Ishikawa (cell line): ENCODE measurements at regions not wholly inside any gene's neighbourhood (a gene's known extent, or its start where the extent isn't known, plus 50 kb on each side); places are given as distances from the start of the nearest gene placed in this dataset.

Source experiments
- CEBPB ChIP-seq: IDR thresholded peaks from 2 replicates; pipeline ENCODE4 v1.6.1; 2012
- CREB1 ChIP-seq: IDR thresholded peaks from 2 replicates; pipeline ENCODE4 v1.6.1; 2012; ENCODE audit warnings: low read depth
- EGR1 ChIP-seq: IDR thresholded peaks from 2 replicates; pipeline ENCODE4 v1.6.1; 2012
- EP300 ChIP-seq: IDR thresholded peaks from 2 replicates; pipeline ENCODE4 v1.6.1; 2012; ENCODE audit warnings: borderline replicate concordance
- FOXM1 ChIP-seq: IDR thresholded peaks from 2 replicates; pipeline ENCODE4 v1.6.1; 2012; ENCODE audit warnings: low read depth, borderline replicate concordance
- MAX ChIP-seq: IDR thresholded peaks from 2 replicates; pipeline ENCODE4 v1.6.1; 2012
- NFIC ChIP-seq: IDR thresholded peaks from 2 replicates; pipeline ENCODE4 v1.6.1; 2012
- RAD21 ChIP-seq: IDR thresholded peaks from 2 replicates; pipeline ENCODE4 v1.6.1; 2012; ENCODE audit warnings: low read depth
- TAF1 ChIP-seq: IDR thresholded peaks from 2 replicates; pipeline ENCODE4 v1.6.1; 2012; ENCODE audit warnings: low read depth, mild to moderate bottlenecking
- TCF12 ChIP-seq: IDR thresholded peaks from 2 replicates; pipeline ENCODE4 v1.6.1; 2012; ENCODE audit warnings: low read depth
- TEAD4 ChIP-seq: IDR thresholded peaks from 2 replicates; pipeline ENCODE4 v1.6.1; 2012
- USF1 ChIP-seq: IDR thresholded peaks from 2 replicates; pipeline ENCODE4 v1.6.1; 2012
- YY1 ChIP-seq: IDR thresholded peaks from 2 replicates; pipeline ENCODE4 v1.6.1; 2012; ENCODE audit warnings: low read depth
- ZBTB7A ChIP-seq: IDR thresholded peaks from 2 replicates; pipeline ENCODE4 v1.6.1; 2012; ENCODE audit warnings: low read depth
- TF ChIP-seq, protein P1 (sequence below): IDR thresholded peaks from 2 replicates; pipeline ENCODE4 v1.6.1; 2012; ENCODE audit warnings: low read depth, mild to moderate bottlenecking

DNA sequence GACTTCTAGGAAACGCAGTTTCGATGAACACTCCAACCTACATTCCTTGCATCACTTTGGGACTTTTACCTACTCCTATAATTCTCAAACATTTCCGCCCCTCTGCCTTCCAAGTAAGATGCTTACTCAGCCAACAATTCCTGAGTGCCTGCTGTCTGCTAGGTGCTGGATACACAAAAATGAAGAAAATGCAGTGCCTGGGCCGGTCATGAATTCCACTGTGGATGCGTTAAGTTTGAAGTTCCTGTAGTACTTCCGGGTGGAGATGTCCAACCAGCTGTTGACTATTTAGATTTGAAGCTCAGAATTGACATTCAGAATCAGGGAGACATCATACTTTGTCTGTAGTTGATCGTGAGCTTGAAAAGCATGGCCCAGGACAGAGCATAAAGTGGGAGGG, 89.2 kb downstream of the LYZL1 start:
- no peak for TF ChIP-seq EGR1
- no peak for TF ChIP-seq FOXM1
- no peak for TF ChIP-seq YY1
- TF ChIP-seq RAD21, result no peak
- TF ChIP-seq CEBPB, result no peak
- TF ChIP-seq, protein P1, sequence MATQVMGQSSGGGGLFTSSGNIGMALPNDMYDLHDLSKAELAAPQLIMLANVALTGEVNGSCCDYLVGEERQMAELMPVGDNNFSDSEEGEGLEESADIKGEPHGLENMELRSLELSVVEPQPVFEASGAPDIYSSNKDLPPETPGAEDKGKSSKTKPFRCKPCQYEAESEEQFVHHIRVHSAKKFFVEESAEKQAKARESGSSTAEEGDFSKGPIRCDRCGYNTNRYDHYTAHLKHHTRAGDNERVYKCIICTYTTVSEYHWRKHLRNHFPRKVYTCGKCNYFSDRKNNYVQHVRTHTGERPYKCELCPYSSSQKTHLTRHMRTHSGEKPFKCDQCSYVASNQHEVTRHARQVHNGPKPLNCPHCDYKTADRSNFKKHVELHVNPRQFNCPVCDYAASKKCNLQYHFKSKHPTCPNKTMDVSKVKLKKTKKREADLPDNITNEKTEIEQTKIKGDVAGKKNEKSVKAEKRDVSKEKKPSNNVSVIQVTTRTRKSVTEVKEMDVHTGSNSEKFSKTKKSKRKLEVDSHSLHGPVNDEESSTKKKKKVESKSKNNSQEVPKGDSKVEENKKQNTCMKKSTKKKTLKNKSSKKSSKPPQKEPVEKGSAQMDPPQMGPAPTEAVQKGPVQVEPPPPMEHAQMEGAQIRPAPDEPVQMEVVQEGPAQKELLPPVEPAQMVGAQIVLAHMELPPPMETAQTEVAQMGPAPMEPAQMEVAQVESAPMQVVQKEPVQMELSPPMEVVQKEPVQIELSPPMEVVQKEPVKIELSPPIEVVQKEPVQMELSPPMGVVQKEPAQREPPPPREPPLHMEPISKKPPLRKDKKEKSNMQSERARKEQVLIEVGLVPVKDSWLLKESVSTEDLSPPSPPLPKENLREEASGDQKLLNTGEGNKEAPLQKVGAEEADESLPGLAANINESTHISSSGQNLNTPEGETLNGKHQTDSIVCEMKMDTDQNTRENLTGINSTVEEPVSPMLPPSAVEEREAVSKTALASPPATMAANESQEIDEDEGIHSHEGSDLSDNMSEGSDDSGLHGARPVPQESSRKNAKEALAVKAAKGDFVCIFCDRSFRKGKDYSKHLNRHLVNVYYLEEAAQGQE, result no peak
- no peak for TF ChIP-seq ZBTB7A
- no peak for TF ChIP-seq EP300
- TF ChIP-seq NFIC, result no peak
- no peak for TF ChIP-seq TCF12
- TF ChIP-seq USF1, result no peak
- TF ChIP-seq TAF1, result no peak
- TF ChIP-seq TEAD4, result no peak
- TF ChIP-seq CREB1, result no peak
- no peak for TF ChIP-seq MAX

- TF ChIP-seq TAF1, result no peak
- no peak for TF ChIP-seq TEAD4
- TF ChIP-seq FOXM1, result no peak
- TF ChIP-seq MAX, result no peak
- TF ChIP-seq CEBPB, result no peak
- TF ChIP-seq, protein P1, result no peak
- no peak for TF ChIP-seq EGR1
- TF ChIP-seq USF1, result no peak
- no peak for TF ChIP-seq NFIC
- no peak for TF ChIP-seq RAD21
- TF ChIP-seq EP300, result no peak
- no peak for TF ChIP-seq YY1
Measured at GRCh38 chr10:29379208-29379607, 90.3 kb downstream of the LYZL1 start.

GRCh38 chr10:29386342-29386999, 97.6 kb downstream of the LYZL1 start:
- TF ChIP-seq, protein P1, result no peak
- no peak for TF ChIP-seq TCF12
- peak; percentile 30; the same call in 1 of the 2 replicates for TF ChIP-seq RAD21
- no peak for TF ChIP-seq YY1
- no peak for TF ChIP-seq CREB1
- no peak for TF ChIP-seq EP300
- no peak for TF ChIP-seq CEBPB

GRCh38 chr10:29387269-29387668, 98.4 kb downstream of the LYZL1 start:
- TF ChIP-seq EGR1, result no peak
- no peak for TF ChIP-seq TAF1
- no peak for TF ChIP-seq ZBTB7A
- TF ChIP-seq NFIC, result no peak
- TF ChIP-seq MAX, result no peak
- TF ChIP-seq CEBPB, result no peak
- TF ChIP-seq RAD21, result no peak
- no peak for TF ChIP-seq CREB1
- no peak for TF ChIP-seq USF1
- TF ChIP-seq FOXM1, result no peak
- TF ChIP-seq YY1, result no peak
- TF ChIP-seq, protein P1, result no peak
